GM21360 (cell line): ENCODE measurements at regions not wholly inside any gene's neighbourhood (a gene's known extent, or its start where the extent isn't known, plus 50 kb on each side); places are given as distances from the start of the nearest gene placed in this dataset.

Experiments
- ATAC-seq: cut with Tn5 transposase; IDR thresholded peaks from one replicate; pipeline ENCODE4 v1.9.1; 2021; ENCODE audit warnings: mild to moderate bottlenecking, moderate library complexity; ENCODE audit not compliant: unreplicated experiment

DNA sequence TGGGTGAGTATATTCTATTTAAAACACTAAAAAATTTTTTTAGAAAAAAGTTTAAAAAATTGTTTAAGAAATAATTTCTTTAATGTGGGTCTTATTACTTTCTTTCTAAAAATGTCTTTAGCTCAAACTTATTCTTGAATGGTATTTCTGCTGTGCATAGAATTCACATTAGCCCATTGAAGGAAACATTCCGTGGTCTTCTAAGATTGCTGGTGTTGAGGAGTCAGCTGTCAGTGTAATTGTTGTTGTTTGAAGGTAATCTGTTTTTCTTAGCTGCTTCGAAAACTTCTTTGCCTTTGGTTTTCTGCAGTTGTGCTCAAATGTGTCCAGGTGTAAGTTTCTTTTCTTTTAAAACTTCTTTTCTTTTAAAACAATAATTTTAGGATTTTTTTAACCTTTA lies 85.4 kb upstream of the KLF12 start:
- no peak for ATAC-seq

DNA sequence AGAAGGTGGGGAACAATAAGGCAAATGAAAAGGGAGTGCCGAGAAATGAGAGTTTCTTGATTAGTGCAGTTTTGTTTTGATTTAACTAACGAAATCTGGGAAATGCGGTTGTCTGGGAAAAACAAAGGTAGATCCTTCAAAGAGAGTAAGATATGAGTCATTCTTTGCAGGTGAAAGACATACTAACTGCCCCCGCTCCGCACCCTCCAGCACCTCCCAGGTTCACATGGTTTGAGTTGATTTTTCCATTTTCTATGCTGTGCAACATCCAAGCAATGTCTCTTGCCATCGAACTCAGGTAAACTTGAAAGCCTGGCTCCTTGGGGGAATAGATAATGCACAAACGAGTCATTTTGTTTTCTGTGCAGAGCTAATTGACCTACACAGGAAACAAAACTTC lies 84.1 kb upstream of the KLF12 start:
- no peak for ATAC-seq

GRCh38 chr13:74217811-74218210 lies 83.6 kb upstream of the KLF12 start:
- no peak for ATAC-seq

DNA sequence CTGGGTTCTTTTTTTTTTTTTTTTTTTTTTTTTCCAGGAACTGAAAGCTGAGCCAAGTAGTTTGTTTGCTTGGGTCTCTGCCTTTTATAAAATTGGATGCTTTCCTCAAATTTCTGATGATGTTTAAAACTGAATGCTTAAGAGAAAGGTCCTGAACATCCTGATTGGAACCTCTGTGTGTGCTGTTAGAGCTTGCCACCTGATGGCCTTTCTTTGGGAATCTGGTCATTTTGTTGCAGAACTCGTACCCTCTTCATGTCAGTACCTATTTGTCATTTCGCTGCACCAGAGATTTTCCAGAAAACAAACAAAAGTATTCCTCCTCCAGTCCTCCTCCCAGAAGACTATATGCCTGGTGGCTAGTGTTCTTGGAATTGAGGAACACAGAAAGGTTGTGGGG lies 81.2 kb upstream of the KLF12 start:
- ATAC-seq = no peak

- no peak for ATAC-seq
These were observed 80.1 kb upstream of the KLF12 start for GRCh38 chr13:74214321-74214720.

DNA sequence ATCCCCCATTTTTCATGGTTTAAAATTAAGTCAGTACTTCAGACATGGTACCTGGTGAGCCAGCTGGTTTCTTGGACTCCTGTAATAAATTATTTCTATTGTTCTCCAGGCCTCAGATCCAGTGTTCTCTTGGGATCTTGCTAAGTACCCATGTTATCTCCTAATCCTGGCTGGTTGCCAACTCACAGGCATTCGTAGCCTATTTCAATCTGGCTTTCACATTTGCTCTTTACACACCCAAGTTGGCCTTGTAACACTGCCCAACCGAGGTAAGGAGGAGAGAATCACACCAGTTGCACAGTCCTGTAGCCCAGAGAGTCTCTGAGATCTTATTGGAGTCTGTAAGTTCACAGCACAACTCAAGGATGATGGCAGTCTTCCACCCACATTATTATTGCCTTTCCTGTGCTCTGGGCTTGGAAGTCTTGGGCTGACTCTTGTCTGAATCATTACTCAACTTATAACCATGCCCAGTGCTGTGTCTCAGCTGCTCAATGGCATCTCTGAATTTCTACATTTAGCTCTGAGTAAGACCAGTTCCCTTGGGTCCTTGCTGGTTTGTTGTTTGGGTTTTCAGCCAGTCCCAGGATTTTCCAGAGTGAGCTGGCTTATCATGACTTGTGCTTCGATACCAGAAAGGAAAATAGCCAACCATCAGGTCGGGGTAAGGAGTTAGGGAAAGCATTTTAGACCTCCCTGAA lies 76.6 kb upstream of the KLF12 start:
- no peak for ATAC-seq

DNA sequence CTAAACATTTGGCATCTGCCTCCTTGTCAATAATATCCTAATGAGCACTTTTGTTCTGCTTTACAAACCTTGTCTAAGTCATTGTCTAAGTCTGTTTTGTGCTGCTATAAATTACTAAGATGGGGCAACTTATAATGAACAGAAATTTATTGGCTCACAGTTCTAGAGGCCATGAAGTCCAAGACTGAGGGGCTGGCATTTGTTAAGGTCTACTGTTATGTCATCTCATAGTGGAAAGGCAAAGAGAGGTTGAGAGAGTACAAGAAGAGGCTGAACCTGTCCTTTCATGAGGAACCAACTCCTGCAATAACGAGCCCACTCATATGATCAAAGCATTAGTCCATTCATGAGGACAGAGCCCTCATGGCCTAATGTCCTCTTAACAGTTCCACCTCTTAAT lies 72.7 kb upstream of the KLF12 start:
- ATAC-seq = no peak

DNA sequence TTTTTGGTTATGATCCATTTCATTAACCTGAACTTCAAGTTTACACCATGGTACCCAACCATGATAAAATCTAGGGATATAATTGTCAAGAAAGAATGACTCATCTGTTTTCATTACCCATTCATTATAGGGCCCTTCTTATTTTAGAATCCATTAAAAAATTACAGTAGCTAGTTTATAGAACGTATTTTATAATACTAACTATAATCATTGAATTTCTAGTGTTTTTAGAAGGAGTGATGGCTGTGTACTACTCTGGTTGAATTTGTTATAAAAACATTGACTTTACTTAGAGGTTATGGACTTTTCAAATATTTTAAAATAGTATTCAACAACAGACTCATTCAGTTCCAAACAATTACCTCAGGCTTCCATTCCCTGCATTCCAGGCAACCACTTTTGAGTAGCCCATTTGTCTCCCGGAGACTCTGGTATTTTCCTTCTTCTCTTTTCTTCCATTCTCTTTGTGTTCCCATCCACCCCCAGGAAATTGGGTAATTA lies 71.9 kb upstream of the KLF12 start:
- no peak for ATAC-seq

GRCh38 chr13:74205313-74205690 lies 71.1 kb upstream of the KLF12 start:
- ATAC-seq = no peak

DNA sequence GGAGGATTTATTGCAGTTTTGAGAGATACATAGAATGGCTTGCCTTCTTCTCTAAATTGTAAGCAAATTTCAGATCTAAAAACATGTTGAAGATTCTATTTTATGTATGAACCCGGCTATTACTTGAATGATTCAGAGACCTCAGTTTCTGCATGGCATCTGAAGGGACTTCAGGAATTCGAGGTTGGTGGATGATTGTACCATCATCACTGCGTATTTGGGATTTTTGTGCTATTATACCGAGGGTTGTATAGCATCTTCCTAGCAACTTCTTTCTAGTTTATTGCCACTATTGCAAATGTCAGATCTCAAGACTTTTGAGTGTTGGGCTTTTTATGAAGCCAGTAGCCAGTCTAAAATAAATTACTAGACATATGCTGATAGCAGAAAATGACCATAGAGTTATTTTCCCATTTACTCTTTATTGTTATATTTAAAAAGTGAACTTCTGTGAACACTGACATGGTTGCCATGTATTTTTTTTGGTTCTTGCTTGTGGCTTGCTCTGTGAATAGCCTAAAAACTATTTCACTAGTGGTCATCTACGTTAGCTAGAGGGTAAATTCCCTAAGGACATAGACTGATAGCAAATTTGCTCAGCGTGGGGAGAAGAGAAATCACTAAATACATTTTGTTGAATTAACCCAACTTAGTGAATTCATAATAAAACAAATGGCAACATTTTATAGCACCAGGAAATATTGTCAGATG lies 70.6 kb upstream of the KLF12 start:
- ATAC-seq = no peak

DNA sequence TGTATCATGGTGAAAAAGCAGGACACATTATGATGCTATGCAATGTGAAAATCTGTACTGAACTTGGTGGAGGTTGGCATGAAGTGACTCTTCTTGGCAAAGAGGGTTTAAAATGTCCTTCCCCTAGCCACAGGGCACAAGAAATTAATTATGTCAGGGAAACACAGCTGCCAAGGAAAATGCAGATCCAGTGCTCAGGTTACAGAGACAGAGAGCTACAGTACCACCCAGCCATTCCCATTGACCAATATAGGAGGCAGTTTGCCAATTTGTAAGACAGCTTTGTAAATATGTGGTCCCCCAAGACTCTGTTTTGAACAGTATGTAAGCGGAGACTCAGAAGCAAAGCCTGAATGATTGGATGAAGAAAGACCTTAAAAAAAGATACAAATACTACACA lies 69.4 kb upstream of the KLF12 start:
- no peak for ATAC-seq

GRCh38 chr13:74202129-74202813 lies 68.1 kb upstream of the KLF12 start:
- ATAC-seq = no peak

DNA sequence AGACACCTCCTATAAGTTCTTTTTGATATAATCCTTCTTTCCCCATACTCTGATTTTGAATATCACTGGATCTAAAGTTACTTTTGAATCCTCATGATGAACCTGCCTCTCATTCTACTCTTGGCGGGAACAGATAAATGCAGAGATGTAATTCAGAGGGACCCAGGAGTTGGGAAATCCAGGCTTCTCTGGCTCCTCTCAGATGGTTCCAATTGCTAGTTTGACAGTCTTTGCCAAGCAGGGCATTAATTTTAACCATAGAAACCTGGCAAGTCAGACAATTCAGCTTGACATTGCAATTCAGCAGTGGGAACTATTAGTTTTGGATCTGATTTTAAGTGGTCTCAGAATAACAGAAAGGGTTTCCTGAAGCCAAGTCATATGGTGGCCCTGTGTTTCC lies 67.3 kb upstream of the KLF12 start:
- ATAC-seq = no peak

DNA sequence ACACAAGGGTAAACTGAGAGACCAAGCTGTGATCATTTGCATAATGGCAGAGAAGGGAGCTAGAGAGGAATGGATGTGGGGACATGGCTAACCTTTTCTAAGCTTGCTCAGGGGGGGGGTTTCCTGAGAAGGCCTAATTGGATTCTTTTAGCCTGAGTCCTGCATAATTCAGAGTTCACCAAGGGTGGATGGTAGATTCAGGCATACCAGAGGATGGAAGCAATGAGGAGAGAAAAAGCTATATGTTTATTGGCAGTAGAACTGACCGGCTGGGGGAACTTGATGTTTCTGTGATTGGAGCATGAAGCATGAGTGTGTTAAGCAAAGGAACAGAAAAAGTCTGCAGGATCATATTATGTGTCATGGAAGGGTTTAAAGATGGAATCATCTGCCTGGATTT lies 65.9 kb upstream of the KLF12 start:
- ATAC-seq = no peak

DNA sequence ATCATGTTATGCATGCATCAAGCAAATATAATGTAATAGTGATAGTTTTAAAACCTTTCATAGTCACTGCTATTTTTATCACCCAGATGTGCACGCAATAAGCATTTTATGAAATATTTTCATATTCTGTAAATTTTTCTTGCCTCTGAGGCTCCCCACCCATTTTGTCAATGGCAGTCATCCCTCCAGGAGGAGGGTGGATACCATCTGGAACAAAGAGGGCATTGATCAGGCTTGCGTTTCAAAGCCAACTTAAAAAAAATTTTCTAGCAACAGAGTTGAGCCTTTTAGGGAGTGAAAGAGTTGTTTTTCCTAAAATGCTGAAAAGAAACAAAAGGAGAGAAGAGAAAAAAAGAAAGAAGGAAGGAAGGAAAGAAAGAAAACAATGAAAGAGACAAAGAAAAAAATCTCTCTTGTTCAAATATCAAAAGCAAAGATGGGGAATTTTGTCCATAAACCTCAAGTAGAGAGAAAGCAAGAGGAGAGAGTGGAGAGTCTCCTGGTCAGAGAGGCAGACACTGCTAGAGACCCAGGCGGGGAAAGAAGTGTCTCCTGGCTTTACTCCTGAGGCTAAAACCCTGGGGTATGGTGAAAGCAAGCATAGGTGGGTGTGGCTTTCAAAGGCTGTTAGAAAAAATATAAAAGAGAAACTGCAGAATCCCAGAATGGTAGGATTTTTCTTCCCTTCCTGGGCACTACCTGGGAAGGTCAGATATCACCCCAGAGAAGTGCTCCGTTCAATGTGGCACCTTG lies 63.6 kb upstream of the KLF12 start:
- no peak for ATAC-seq

- no peak for ATAC-seq
These were observed 60.6 kb upstream of the KLF12 start for GRCh38 chr13:74194846-74195245.

DNA sequence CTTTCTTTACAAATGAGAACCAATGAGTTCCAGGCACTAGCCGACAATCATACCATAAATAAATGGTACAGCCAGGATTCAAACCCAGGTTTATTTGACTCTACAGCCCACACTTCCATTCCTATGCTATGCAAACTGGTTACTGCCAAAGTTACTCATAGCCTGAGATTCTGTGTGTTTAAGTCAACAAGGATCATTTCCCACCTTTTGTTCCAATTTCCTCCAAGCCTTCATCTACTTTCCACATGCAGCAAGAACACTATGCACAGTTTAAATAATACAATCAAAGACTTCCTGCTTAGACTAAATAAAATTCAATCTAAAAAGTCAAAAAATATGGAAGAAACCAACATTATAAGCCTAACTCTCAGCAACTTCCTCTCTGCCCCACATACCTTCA lies 59.2 kb upstream of the KLF12 start:
- no peak for ATAC-seq

- no peak for ATAC-seq
These were observed 57.2 kb upstream of the KLF12 start for GRCh38 chr13:74191410-74191809.

GRCh38 chr13:74190999-74191398 lies 56.8 kb upstream of the KLF12 start:
- ATAC-seq = no peak

- no peak for ATAC-seq
These were observed 53.4 kb upstream of the KLF12 start for GRCh38 chr13:74187564-74187963.

DNA sequence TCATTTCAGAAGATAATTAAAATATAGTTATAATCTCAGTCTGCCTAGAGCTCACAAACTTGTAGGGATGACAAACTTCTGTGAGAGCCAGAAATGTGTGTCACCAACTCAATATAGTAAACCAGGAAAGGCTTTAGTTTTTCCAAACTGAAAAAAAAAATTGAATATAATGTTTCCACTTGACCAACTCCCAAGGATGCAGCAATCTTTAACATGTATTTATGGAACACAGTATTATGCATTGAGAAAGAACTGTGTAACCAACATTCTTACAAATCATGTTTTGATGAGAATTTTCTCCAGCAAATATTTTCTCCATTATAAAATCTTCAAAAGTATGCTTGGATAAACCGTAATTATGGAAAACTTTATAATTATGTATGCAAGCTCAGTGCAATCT lies 50.1 kb upstream of the KLF12 start:
- ATAC-seq = no peak
